ENCODE measurements at regions not wholly inside any gene's neighbourhood (a gene's known extent, or its start where the extent isn't known, plus 50 kb on each side); places are given as distances from the start of the nearest gene placed in this dataset.
A peak's percentile ranks its signal among the peaks of the same experiment; 100 is the strongest.

DNA sequence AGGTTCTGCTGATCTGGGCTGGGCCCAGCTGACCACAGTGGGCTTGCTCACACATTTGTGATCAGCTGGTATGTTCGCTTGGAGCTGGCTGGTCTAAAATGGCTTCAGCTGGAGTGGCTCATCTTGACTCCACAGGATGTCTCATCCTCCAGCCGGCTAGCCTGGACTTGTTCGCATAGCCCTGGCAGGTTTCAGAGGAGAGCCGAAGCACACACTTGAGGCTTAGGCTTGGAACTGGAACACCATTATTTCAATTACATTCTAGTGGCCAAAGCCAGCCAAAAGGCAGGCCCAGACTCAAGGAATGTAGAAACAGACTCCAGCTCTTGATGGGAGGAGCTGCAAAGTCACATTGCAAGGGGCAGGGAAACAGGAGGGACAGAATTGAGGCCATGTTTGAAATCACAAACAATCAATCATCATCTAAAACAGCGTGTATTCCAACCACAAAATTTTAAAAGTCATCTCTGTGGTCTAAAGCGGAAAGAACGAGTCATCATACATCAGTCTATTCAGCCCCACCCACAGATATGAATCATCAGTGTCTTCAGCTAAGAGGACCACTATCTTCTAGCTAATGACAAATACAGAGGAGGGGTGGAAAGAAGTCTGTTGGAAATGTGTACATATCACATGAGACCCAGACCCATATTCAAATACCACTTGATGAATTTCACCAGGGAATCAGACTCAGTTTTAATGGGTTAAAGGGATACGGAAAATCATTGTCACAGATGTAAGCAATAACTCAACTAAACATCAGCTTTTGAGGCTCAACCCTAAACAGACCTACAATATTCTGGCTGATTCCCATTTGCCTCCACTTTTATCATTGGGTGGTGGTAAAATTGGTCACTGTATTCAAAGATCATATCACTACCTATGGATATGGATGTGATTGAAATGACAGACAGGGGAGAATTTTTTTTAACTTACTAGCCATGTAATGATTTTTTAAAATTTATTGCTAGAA, 139.0 kb upstream of the MKLN1 start:
- Mint-ChIP-seq H3K27me3 (ENCODE audit: insufficient read depth) (peaks cover 4% of the 10 kb centered on the region), H3K36me3 (ENCODE audit: low read depth) (peaks cover 12% of the 10 kb centered on the region), H3K4me1 (ENCODE audit: low read depth) (peaks cover 60% of the 10 kb centered on the region), H3K9me3 (peaks cover 13% of the 10 kb centered on the region), H3K27ac (peak overlapping the region; percentile 96), H3K4me3 (peak overlapping the region; percentile 73)
- peak; percentile 99 for DNase-seq
- TF ChIP-seq, protein P1, sequence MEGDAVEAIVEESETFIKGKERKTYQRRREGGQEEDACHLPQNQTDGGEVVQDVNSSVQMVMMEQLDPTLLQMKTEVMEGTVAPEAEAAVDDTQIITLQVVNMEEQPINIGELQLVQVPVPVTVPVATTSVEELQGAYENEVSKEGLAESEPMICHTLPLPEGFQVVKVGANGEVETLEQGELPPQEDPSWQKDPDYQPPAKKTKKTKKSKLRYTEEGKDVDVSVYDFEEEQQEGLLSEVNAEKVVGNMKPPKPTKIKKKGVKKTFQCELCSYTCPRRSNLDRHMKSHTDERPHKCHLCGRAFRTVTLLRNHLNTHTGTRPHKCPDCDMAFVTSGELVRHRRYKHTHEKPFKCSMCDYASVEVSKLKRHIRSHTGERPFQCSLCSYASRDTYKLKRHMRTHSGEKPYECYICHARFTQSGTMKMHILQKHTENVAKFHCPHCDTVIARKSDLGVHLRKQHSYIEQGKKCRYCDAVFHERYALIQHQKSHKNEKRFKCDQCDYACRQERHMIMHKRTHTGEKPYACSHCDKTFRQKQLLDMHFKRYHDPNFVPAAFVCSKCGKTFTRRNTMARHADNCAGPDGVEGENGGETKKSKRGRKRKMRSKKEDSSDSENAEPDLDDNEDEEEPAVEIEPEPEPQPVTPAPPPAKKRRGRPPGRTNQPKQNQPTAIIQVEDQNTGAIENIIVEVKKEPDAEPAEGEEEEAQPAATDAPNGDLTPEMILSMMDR (IDR thresholded peaks at IDR 0.05): no peak

DNA sequence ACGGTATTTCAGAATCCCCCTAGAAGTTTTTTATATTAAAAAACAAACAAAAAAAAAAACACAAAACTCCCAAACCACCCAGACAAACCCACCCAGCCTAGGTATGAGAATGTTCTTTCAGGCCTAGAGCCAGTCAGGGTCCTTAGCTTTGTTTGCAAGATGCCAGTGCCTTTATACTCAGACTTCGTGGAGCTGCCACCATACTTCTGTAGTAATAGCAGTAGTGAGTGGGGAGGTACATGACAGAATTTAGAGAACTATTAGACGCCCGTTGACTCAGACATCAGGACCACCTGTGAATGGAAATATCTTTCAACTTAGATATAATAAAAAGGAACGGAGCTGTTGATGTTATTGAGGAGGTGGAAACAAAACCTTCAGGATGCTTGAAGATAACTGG, 138.2 kb upstream of the MKLN1 start:
- H3K36me3 Mint-ChIP-seq (ENCODE audit: low read depth): peaks cover 12% of the 10 kb centered on the region
- peak overlapping the region; percentile 1; the same call in 1 of the 2 replicates for H3K4me3 Mint-ChIP-seq
- H3K9me3 Mint-ChIP-seq: peaks cover 13% of the 10 kb centered on the region
- H3K27ac Mint-ChIP-seq: peak overlapping the region; percentile 96
- peaks cover 4% of the 10 kb centered on the region for H3K27me3 Mint-ChIP-seq (ENCODE audit: insufficient read depth)
- no peak for DNase-seq
- peaks cover 61% of the 10 kb centered on the region for H3K4me1 Mint-ChIP-seq (ENCODE audit: low read depth)
- TF ChIP-seq, protein P1 (IDR thresholded peaks at IDR 0.05): no peak

DNA sequence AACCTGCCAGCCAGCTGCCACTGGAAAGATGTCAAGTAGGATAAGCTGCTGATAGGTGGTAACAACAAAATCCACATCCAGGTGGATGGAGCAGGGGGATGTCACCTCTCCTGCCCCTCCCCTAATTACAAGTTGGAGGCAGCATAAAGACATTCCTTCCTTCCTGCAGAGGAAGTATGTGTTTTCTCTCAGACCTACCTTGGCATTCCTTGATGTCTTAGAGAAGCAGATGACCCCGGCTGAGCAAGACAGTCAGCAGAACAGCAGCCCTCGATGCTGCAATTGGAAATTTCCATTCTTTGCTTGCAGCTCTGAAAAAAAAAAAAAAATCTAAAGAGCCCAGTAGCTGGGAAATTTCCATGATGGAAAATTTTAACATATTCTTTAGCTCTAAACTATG, 137.5 kb upstream of the MKLN1 start:
- peaks cover 12% of the 10 kb centered on the region for H3K36me3 Mint-ChIP-seq (ENCODE audit: low read depth)
- TF ChIP-seq, protein P1 (IDR thresholded peaks at IDR 0.05): no peak
- H3K9me3 Mint-ChIP-seq: peaks cover 13% of the 10 kb centered on the region
- peak overlapping the region; percentile 96 for H3K27ac Mint-ChIP-seq
- H3K4me3 Mint-ChIP-seq: peak overlapping the region; percentile 1; the same call in 1 of the 2 replicates
- peaks cover 61% of the 10 kb centered on the region for H3K4me1 Mint-ChIP-seq (ENCODE audit: low read depth)
- H3K27me3 Mint-ChIP-seq (ENCODE audit: insufficient read depth): peaks cover 4% of the 10 kb centered on the region
- peak; percentile 44 for DNase-seq

DNA sequence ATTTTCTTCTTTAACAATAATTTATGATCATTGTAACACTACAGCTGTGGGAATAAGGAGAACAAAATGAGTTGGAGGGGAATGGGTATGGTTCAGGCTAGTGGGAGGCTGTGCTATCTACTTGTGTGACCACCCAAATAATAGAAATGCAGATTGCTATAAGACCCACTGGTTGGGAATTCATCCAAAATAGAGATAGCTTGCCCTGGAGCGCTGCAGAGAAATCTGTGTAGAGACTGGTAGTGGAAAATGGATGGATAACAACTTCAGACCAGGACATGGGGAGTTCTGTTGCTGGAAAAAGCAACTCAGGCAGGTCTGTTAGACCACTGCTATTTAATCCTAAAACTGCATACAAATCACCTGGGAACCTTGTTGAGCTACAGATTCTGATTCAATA, 137.1 kb upstream of the MKLN1 start:
- TF ChIP-seq, protein P1 (IDR thresholded peaks at IDR 0.05): no peak
- Mint-ChIP-seq H3K27ac (peak overlapping the region; percentile 96; the same call in 1 of the 2 replicates), H3K36me3 (ENCODE audit: low read depth) (peaks cover 12% of the 10 kb centered on the region), H3K4me3 (no peak overlapping the region), H3K9me3 (peaks cover 13% of the 10 kb centered on the region), H3K27me3 (ENCODE audit: insufficient read depth) (peaks cover 4% of the 10 kb centered on the region), H3K4me1 (ENCODE audit: low read depth) (peaks cover 61% of the 10 kb centered on the region)
- DNase-seq: no peak

DNA sequence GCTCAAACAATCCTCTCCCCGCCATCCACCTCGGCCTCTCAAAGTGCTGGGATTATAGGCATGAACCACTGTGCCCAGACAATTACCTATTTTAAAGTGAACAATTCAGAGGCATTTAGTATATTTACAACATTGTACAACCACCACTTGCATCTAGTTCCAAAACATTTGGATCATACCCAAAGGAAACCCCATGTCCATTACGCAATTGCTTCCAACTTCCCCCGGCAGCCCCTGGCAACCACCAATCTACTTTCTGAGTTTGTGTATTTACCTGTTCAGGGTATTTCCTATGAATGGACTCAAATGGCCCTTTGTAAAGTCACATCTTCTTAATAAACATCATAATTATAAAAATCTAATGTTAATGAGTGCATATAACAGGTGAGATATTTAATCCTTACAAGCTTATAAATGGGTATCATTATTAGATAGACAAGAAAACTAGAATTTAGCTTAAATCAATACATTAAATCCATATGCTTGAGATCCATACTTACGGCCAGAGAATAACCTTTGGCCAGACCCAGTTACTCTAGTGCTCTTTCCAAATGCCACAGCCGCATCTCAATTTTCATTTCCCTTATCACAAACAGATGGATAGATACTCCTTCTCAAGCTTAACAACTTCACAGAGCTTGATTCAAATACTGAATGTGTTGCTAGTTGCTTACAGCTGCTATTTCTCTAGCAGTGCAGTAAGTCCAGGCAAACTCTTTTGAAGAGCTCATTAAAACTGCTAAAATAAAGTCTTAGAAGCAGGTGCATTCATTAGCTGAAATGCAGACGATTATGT, 133.4 kb upstream of the MKLN1 start:
- Mint-ChIP-seq H3K36me3 (ENCODE audit: low read depth) (no peaks in the 10 kb centered on the region), H3K9me3 (no peaks in the 10 kb centered on the region), H3K27ac (no peak overlapping the region), H3K27me3 (ENCODE audit: insufficient read depth) (no peaks in the 10 kb centered on the region; the same call in none of the 2 replicates), H3K4me1 (ENCODE audit: low read depth) (peaks cover 64% of the 10 kb centered on the region), H3K4me3 (no peak overlapping the region)
- DNase-seq: no peak
- TF ChIP-seq, protein P1 (IDR thresholded peaks at IDR 0.05): no peak
